Parathyroid adenoma (tissue), 2 donors: ENCODE measurements at regions not wholly inside any gene's neighbourhood (a gene's known extent, or its start where the extent isn't known, plus 50 kb on each side); places are given as distances from the start of the nearest gene placed in this dataset.
"Not testable (repeated sequence)": the region's sequence is repeated elsewhere in the genome, so short reads cannot be mapped to it uniquely, and the experiment has no call there.

ENCODE experiments used
- H2AFZ ChIP-seq: fragments of 300-600 bp; sonication (generic); one replicate; pipeline ENCODE4 v1.7.0; 2017; ENCODE audit warnings: antibody characterized with exemption, mild to moderate bottlenecking
- H3K27ac ChIP-seq: fragments of 300-600 bp; sonication (generic); one replicate; pipeline ENCODE4 v1.7.0; 2017
- H3K27me3 ChIP-seq: fragments of 300-600 bp; sonication (generic); one replicate; pipeline ENCODE4 v1.7.0; 2017; ENCODE audit warnings: low read length; ENCODE audit not compliant: control insufficient read depth, insufficient read depth
- H3K36me3 ChIP-seq: fragments of 300-600 bp; sonication (generic); one replicate; pipeline ENCODE4 v1.7.0; 2017; ENCODE audit warnings: low read length; ENCODE audit not compliant: control insufficient read depth, insufficient read depth
- H3K4me1 ChIP-seq: fragments of 300-600 bp; sonication (generic); one replicate; pipeline ENCODE4 v1.7.0; 2017; ENCODE audit warnings: control low read depth
- H3K4me2 ChIP-seq: fragments of 300-600 bp; sonication (generic); one replicate; pipeline ENCODE4 v1.7.0; 2017; ENCODE audit warnings: low read length
- H3K4me3 ChIP-seq: fragments of 300-600 bp; sonication (generic); one replicate; pipeline ENCODE4 v1.7.0; 2017; ENCODE audit warnings: low read depth, low read length
- H3K79me2 ChIP-seq: fragments of 300-600 bp; sonication (generic); one replicate; pipeline ENCODE4 v1.7.0; 2017; ENCODE audit warnings: control low read depth
- H3K9ac ChIP-seq: fragments of 300-600 bp; sonication (generic); one replicate; pipeline ENCODE4 v1.7.0; 2017; ENCODE audit warnings: mild to moderate bottlenecking
- H3K9me3 ChIP-seq: fragments of 300-600 bp; sonication (generic); one replicate; pipeline ENCODE4 v1.7.0; 2017; ENCODE audit warnings: low read length; ENCODE audit not compliant: control insufficient read depth
- CTCF ChIP-seq: fragments of 300-600 bp; sonication (generic); IDR thresholded peaks from one replicate; pipeline ENCODE4 v1.7.0; 2017; ENCODE audit warnings: antibody characterized with exemption, mild to moderate bottlenecking
- donor health status: primary hyperparathyroidism.

- Histone ChIP-seq H3K4me3 (no peak overlapping the region), H3K9me3 (no peaks in the 10 kb centered on the region)
- no peak for TF ChIP-seq CTCF
Observed at GRCh38 chr3:14037211-14037610, 87.5 kb downstream of the CHCHD4 start.

GRCh38 chr3:14033023-14033422, 91.6 kb downstream of the CHCHD4 start:
- H3K79me2 ChIP-seq, result no peaks in the 10 kb centered on the region
- no peak for TF ChIP-seq CTCF
- no peak overlapping the region for H3K4me3 ChIP-seq
- no peak overlapping the region for H2AFZ ChIP-seq
- no peaks in the 10 kb centered on the region for H3K9me3 ChIP-seq
- H3K27ac ChIP-seq, result no peak overlapping the region
- H3K36me3 ChIP-seq, result no peaks in the 10 kb centered on the region
- no peak overlapping the region for H3K9ac ChIP-seq
- H3K4me1 ChIP-seq, result no peaks in the 10 kb centered on the region
- no peak overlapping the region for H3K4me2 ChIP-seq
- no peaks in the 10 kb centered on the region for H3K27me3 ChIP-seq

More at GRCh38 chr3:14037211-14037610, 87.5 kb downstream of the CHCHD4 start:
- no peak overlapping the region for H3K27ac ChIP-seq
- H3K9ac ChIP-seq, result no peak overlapping the region
- H3K4me2 ChIP-seq, result no peak overlapping the region
- no peak overlapping the region for H2AFZ ChIP-seq
- H3K4me1 ChIP-seq, result no peaks in the 10 kb centered on the region
- H3K27me3 ChIP-seq, result no peaks in the 10 kb centered on the region
- no peaks in the 10 kb centered on the region for H3K79me2 ChIP-seq
- H3K36me3 ChIP-seq, result peaks cover 2% of the 10 kb centered on the region

- Histone ChIP-seq H3K4me3 (no peak overlapping the region), H3K9me3 (no peaks in the 10 kb centered on the region), H3K9ac (no peak overlapping the region), H3K36me3 (no peaks in the 10 kb centered on the region), H3K27me3 (no peaks in the 10 kb centered on the region), H3K27ac (no peak overlapping the region), H2AFZ (no peak overlapping the region), H3K79me2 (no peaks in the 10 kb centered on the region), H3K4me2 (no peak overlapping the region), H3K4me1 (no peaks in the 10 kb centered on the region)
- no peak for TF ChIP-seq CTCF
Observed at GRCh38 chr3:14031271-14031670, 93.4 kb downstream of the CHCHD4 start.

- not testable (repeated sequence) for H3K36me3 ChIP-seq, H3K4me1 ChIP-seq, H2AFZ ChIP-seq, H3K27me3 ChIP-seq, H3K27ac ChIP-seq, H3K4me3 ChIP-seq, H3K9ac ChIP-seq, H3K79me2 ChIP-seq, H3K4me2 ChIP-seq, H3K9me3 ChIP-seq
Observed at GRCh38 chr3:14029390-14029995, 95.2 kb downstream of the CHCHD4 start.

- H3K27me3 ChIP-seq, H3K79me2 ChIP-seq, H2AFZ ChIP-seq: not testable (repeated sequence)
Observed at GRCh38 chr3:14028122-14028521, 96.5 kb downstream of the CHCHD4 start.

GRCh38 chr3:14019459-14019858, 105.2 kb downstream of the CHCHD4 start:
- H3K4me2 ChIP-seq, result no peak overlapping the region
- no peaks in the 10 kb centered on the region for H3K79me2 ChIP-seq
- H3K9me3 ChIP-seq, result no peaks in the 10 kb centered on the region
- H3K4me3 ChIP-seq, result no peak overlapping the region
- TF ChIP-seq CTCF, result no peak
- H2AFZ ChIP-seq, result no peak overlapping the region
- H3K36me3 ChIP-seq, result no peaks in the 10 kb centered on the region
- H3K4me1 ChIP-seq, result no peaks in the 10 kb centered on the region
- H3K27me3 ChIP-seq, result no peaks in the 10 kb centered on the region
- H3K27ac ChIP-seq, result no peak overlapping the region
- no peak overlapping the region for H3K9ac ChIP-seq

More at GRCh38 chr3:14028122-14028521, 96.5 kb downstream of the CHCHD4 start:
- H3K9me3 ChIP-seq, H3K36me3 ChIP-seq, H3K4me1 ChIP-seq, H3K4me2 ChIP-seq, H3K27ac ChIP-seq, H3K4me3 ChIP-seq, H3K9ac ChIP-seq: not testable (repeated sequence)
